Mucosa of descending colon (tissue), 3 donors: ENCODE measurements at regions not wholly inside any gene's neighbourhood (a gene's known extent, or its start where the extent isn't known, plus 50 kb on each side); places are given as distances from the start of the nearest gene placed in this dataset.

Experiments
- ATAC-seq: fragments of 200-7000 bp; cut with Tn5 transposase; one replicate; pipeline ENCODE4 v1.9.1; 2020; ENCODE audit warnings: mild to moderate bottlenecking, moderate library complexity
- DNase-seq, 3 donors: peaks; one replicate each; pipeline ENCODE4 v3.0.0-alpha.2; 2020
- H3K36me3 ChIP-seq: fragments of 200-600 bp; one replicate; pipeline ENCODE4 v1.8.0; 2021; ENCODE audit warnings: low read depth, mild to moderate bottlenecking
- H3K4me1 ChIP-seq: fragments of 200-600 bp; one replicate; pipeline ENCODE4 v1.8.0; 2021; ENCODE audit warnings: low read depth, mild to moderate bottlenecking
- H3K4me3 ChIP-seq: fragments of 200-600 bp; one replicate; pipeline ENCODE4 v1.8.0; 2021; ENCODE audit warnings: mild to moderate bottlenecking
- H3K9me3 ChIP-seq: fragments of 200-600 bp; one replicate; pipeline ENCODE4 v1.8.0; 2021; ENCODE audit warnings: mild to moderate bottlenecking
- intact Hi-C, 2 donors: fragments of 100-400 bp; cut with DNase I in 1 of 2; cut with micrococcal nuclease in 1 of 2; formaldehyde crosslinking; loops; one replicate each; pipeline versions ENCODE4 v1.11.0 to v1.11.1; 2022; cut with DNase I, micrococcal nuclease
- TF ChIP-seq, protein P1 (sequence below): fragments of 200-600 bp; IDR thresholded peaks from one replicate; pipeline ENCODE4 v1.8.0; 2022; ENCODE audit warnings: antibody characterized with exemption, mild to moderate bottlenecking
- donor health status: DM: no; HTN: no; CAD: no; lungs with moderate emphysema.
- donor health status: DM: no; HTN: no; CAD: no.
- donor health status: DM: no; HTN: yes; CAD: no.

DNA sequence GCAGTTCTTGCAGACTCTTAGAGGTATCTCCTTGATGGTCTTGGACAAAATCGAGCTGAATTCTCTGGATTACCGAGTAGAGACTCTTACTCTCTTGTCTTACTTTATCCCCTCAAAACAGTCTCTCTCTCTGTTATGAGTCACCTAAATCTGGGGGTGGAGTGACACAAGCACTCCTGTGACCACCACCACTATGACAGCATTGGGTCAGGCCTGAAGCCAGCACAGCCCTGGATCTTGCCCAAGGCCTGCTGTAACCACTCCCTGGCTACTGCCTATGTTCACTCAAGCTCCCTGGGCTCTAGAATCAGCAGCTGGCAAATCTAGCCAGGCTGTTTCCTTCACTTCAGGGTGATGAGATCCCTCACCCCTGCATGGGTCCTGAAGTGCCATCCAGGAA, 662.5 kb downstream of the LUZP2 start:
- Histone ChIP-seq H3K36me3 (no peaks in the 10 kb centered on the region), H3K4me3 (no peak overlapping the region), H3K4me1 (no peaks in the 10 kb centered on the region), H3K9me3 (peaks cover 2% of the 10 kb centered on the region)
- DNase-seq (no peak), ATAC-seq (no peak)
- intact Hi-C loops, result no loop called here
- TF ChIP-seq, protein P1, sequence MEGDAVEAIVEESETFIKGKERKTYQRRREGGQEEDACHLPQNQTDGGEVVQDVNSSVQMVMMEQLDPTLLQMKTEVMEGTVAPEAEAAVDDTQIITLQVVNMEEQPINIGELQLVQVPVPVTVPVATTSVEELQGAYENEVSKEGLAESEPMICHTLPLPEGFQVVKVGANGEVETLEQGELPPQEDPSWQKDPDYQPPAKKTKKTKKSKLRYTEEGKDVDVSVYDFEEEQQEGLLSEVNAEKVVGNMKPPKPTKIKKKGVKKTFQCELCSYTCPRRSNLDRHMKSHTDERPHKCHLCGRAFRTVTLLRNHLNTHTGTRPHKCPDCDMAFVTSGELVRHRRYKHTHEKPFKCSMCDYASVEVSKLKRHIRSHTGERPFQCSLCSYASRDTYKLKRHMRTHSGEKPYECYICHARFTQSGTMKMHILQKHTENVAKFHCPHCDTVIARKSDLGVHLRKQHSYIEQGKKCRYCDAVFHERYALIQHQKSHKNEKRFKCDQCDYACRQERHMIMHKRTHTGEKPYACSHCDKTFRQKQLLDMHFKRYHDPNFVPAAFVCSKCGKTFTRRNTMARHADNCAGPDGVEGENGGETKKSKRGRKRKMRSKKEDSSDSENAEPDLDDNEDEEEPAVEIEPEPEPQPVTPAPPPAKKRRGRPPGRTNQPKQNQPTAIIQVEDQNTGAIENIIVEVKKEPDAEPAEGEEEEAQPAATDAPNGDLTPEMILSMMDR, result no peak

DNA sequence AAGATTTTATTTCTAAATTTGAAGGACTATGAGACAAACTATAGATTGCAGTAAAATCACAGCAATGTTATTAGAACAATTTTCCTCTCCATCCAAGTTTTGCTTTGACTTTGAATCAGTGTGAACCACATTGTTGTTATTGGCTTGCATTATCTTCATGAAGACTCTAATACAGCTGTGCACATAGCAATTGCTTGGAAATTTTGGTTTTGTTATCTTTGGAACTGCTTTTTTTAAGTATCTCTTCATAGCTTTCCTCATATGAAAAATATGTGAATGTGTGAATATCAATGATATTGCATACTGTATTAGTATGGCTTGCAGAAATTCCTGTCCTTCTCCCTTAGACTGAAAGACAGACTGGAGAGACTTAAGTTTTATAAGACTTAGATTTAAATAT, 666.6 kb downstream of the LUZP2 start:
- intact Hi-C loops, result no loop called here
- H3K4me3 ChIP-seq, result no peak overlapping the region
- H3K9me3 ChIP-seq, result peaks cover 2% of the 10 kb centered on the region
- H3K4me1 ChIP-seq, result no peaks in the 10 kb centered on the region
- no peak for ATAC-seq
- TF ChIP-seq, protein P1, result no peak
- no peaks in the 10 kb centered on the region for H3K36me3 ChIP-seq
- no peak for DNase-seq

DNA sequence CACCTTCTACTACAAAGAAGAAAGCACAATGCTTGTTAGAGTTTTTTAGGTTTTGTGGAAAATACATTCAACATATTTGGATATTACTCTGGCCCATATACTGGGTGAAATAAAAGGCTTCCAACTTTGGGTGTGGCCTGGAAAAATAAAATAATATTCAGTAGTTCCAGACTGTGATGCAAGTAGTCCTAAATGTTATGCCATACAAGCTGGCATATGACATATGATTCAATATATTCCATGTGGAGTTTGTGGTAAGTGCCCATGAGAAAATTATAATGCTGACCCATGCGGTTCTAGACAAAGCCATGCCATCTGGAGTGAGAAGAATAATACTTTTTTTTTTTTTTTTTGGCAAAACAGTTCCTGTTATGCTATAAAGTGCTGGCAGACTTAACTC, 683.3 kb downstream of the LUZP2 start:
- no peaks in the 10 kb centered on the region for H3K4me1 ChIP-seq
- TF ChIP-seq, protein P1, result no peak
- DNase-seq (no peak), ATAC-seq (no peak)
- H3K36me3 ChIP-seq, result no peaks in the 10 kb centered on the region
- no peaks in the 10 kb centered on the region for H3K9me3 ChIP-seq
- intact Hi-C loops, result no loop called here
- H3K4me3 ChIP-seq, result no peak overlapping the region

GRCh38 chr11:25183411-25183810, 686.6 kb downstream of the LUZP2 start:
- intact Hi-C loops, result no loop called here
- no peak overlapping the region for H3K4me3 ChIP-seq
- ATAC-seq, result no peak
- no peaks in the 10 kb centered on the region for H3K9me3 ChIP-seq
- no peaks in the 10 kb centered on the region for H3K4me1 ChIP-seq
- no peaks in the 10 kb centered on the region for H3K36me3 ChIP-seq
- TF ChIP-seq, protein P1, result no peak
- DNase-seq, result no peak

DNA sequence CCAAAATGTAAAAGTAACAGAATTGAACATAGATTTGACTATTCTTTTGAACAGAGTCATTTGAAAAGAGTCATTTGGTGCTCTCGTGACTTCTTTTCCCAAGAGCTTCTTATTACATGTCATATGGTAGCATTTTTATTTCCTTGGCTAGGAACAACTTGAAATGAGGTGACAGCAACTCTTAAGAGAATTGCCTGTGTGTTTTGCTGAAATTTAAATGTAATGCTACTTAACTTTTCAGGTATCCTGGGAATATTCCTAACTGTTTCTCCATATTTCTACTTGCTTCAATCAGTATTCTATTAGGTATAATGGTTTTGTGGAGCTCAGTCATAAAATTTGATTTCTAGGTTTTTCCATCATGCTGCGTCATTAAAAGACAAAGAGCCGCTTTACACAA, 700.7 kb downstream of the LUZP2 start:
- ATAC-seq, result no peak
- TF ChIP-seq, protein P1, result no peak
- DNase-seq, result no peak
- Histone ChIP-seq H3K9me3 (no peaks in the 10 kb centered on the region), H3K36me3 (no peaks in the 10 kb centered on the region), H3K4me3 (no peak overlapping the region), H3K4me1 (no peaks in the 10 kb centered on the region)
- intact Hi-C loops, result no loop called here

DNA sequence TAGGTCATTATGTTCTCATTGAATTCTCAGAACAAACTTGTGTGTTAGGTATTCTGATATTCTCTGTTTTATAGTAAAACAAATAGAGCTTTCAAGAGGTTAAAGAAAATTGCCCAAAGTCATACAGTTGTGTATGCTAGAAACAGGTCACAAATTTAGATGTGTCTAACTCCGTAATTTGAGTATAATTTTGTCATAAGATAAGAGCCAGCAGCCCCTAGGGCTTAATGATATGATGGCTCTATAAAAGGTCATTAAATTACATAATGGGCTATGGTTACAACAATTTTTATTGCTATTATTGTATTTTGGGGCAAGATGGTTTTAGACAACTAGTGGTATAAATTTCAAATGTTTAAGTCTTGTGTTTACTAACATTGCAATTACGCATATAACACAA, 701.9 kb downstream of the LUZP2 start:
- H3K36me3 ChIP-seq, result no peaks in the 10 kb centered on the region
- H3K9me3 ChIP-seq, result no peaks in the 10 kb centered on the region
- DNase-seq (no peak), ATAC-seq (no peak)
- TF ChIP-seq, protein P1, result no peak
- intact Hi-C loops, result no loop called here
- H3K4me3 ChIP-seq, result no peak overlapping the region
- H3K4me1 ChIP-seq, result no peaks in the 10 kb centered on the region
